Lower leg skin (tissue), 3 donors: ENCODE measurements at regions not wholly inside any gene's neighbourhood (a gene's known extent, or its start where the extent isn't known, plus 50 kb on each side); places are given as distances from the start of the nearest gene placed in this dataset.

ENCODE experiments used
- CTCF ChIP-seq, 3 donors: fragments of 450-650 bp; IDR thresholded peaks; one replicate each; pipeline ENCODE4 v1.5.1; 2016; ENCODE audit warnings: antibody characterized with exemption in 3 of 3, mild to moderate bottlenecking in 3 of 3, moderate library complexity in 2 of 3
- POLR2A ChIP-seq, 2 donors: fragments of 450-650 bp; IDR thresholded peaks; one replicate each; pipeline ENCODE4 v1.6.1; 2016 to 2017; ENCODE audit warnings: antibody characterized with exemption in 2 of 2, mild to moderate bottlenecking in 1 of 2, moderate library complexity in 1 of 2

GRCh38 chr14:96962337-96962736, 165.2 kb downstream of the VRK1 start:
- no peak for TF ChIP-seq CTCF (IDR thresholded peaks at IDR 0.05)
- TF ChIP-seq POLR2A (IDR thresholded peaks at IDR 0.05) = no peak
